NB4 (cell line): ENCODE measurements at regions not wholly inside any gene's neighbourhood (a gene's known extent, or its start where the extent isn't known, plus 50 kb on each side); places are given as distances from the start of the nearest gene placed in this dataset.

Source experiments
- MYC ChIP-seq: IDR thresholded peaks from 2 replicates; pipeline ENCODE4 v1.6.1; 2011; ENCODE audit warnings: low read depth, low read length
- POLR2A ChIP-seq: IDR thresholded peaks from 2 replicates; pipeline ENCODE4 v1.6.1; 2011; ENCODE audit warnings: mild to moderate bottlenecking; ENCODE audit not compliant: insufficient read length; ENCODE audit errors: extremely low read depth
- TF ChIP-seq, protein P1 (sequence below): IDR thresholded peaks from one replicate; pipeline ENCODE4 v1.5.1; 2012; ENCODE audit warnings: low read depth, low read length
- TF ChIP-seq, protein P2 (sequence below): IDR thresholded peaks from 2 replicates; pipeline ENCODE4 v1.6.1; 2011; ENCODE audit warnings: low read depth, low read length

DNA sequence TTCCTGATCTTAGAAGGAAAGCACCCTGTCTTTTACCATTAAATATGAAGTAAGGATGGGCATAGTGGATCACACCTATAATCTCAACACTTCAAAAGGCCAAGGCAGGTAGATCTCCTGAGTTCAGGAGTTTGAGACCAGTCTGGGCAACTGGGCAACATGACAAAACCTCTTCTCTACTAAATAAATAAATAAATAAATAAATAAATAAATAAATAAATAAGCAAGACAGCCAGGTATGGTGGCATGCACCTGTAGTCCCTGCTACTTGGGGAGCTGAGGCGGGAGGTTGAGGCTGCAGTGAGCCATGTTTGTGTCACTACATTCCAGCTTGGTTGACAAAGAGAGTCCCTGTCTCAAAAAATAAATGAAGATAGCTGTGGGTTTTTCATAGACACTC, 313.1 kb downstream of the RPS24 start:
- TF ChIP-seq, protein P1, sequence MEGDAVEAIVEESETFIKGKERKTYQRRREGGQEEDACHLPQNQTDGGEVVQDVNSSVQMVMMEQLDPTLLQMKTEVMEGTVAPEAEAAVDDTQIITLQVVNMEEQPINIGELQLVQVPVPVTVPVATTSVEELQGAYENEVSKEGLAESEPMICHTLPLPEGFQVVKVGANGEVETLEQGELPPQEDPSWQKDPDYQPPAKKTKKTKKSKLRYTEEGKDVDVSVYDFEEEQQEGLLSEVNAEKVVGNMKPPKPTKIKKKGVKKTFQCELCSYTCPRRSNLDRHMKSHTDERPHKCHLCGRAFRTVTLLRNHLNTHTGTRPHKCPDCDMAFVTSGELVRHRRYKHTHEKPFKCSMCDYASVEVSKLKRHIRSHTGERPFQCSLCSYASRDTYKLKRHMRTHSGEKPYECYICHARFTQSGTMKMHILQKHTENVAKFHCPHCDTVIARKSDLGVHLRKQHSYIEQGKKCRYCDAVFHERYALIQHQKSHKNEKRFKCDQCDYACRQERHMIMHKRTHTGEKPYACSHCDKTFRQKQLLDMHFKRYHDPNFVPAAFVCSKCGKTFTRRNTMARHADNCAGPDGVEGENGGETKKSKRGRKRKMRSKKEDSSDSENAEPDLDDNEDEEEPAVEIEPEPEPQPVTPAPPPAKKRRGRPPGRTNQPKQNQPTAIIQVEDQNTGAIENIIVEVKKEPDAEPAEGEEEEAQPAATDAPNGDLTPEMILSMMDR: no peak
- TF ChIP-seq, protein P2, sequence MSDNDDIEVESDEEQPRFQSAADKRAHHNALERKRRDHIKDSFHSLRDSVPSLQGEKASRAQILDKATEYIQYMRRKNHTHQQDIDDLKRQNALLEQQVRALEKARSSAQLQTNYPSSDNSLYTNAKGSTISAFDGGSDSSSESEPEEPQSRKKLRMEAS: no peak
- TF ChIP-seq POLR2A (no peak), MYC (no peak)
